SH-SY5Y (cell line): ENCODE measurements at regions not wholly inside any gene's neighbourhood (a gene's known extent, or its start where the extent isn't known, plus 50 kb on each side); places are given as distances from the start of the nearest gene placed in this dataset.

Experiments
- GATA2 ChIP-seq: IDR thresholded peaks from 2 replicates; pipeline ENCODE4 v1.6.1; 2011; ENCODE audit warnings: mild to moderate bottlenecking, low read depth, low read length
- GATA3 ChIP-seq: IDR thresholded peaks from 2 replicates; pipeline ENCODE4 v1.6.1; 2011; ENCODE audit warnings: low read depth, mild to moderate bottlenecking, low read length, moderate library complexity

DNA sequence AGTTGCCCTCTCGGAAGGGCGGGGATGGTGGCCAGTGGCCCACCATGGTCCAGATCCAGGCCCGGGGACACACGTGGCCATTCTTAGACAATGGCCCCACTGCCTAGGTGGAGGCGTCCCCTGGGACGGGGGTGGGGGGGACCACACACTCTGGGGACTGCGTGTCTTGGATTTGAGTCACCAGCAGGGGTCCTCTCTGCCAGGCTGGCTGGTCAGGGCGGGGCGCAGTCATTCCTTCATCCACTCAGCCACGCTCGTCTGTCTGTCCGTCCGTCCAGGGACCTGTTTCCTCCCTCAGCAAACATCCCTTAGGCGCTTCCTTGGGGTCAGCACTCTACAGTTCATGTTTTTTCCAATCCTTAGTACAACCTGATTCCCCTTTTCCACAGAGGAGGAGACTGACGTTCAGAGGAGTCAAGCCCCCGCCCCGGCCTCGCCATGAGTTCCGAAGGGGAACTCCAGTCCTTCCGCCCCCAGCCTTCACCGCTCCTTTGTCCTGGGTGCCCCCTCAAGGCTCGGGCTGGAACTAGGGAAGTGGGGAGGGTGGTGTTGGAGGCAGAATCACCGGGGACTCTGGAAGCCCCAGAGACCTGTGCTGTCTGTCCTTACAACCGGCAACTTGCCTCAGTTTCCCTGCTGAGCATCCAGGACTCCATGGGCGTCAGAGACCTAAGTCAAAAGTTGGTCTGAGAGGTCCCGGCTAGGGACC lies 276.6 kb upstream of the MVB12B start:
- no peak for TF ChIP-seq GATA2
- TF ChIP-seq GATA3, result no peak

DNA sequence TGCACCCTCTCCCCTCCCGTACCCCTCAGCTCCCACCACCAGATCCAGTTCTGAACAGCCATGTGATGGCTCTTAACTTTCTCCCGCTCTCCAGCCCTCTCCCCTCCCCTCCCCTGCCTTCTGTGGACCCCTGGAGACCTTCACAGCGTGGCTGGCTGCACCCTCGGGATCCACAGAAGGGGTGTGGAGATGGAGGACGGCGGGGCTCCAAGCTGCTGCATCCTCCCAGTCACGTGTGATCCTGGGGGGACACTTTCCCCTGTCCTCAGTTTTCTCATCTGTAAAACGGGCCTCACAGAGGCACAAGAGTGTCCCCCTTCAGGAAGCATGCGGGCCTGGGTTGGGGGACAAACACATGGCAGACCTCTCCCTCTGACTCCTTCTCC lies 276.0 kb upstream of the MVB12B start:
- no peak for TF ChIP-seq GATA3
- TF ChIP-seq GATA2, result no peak

DNA sequence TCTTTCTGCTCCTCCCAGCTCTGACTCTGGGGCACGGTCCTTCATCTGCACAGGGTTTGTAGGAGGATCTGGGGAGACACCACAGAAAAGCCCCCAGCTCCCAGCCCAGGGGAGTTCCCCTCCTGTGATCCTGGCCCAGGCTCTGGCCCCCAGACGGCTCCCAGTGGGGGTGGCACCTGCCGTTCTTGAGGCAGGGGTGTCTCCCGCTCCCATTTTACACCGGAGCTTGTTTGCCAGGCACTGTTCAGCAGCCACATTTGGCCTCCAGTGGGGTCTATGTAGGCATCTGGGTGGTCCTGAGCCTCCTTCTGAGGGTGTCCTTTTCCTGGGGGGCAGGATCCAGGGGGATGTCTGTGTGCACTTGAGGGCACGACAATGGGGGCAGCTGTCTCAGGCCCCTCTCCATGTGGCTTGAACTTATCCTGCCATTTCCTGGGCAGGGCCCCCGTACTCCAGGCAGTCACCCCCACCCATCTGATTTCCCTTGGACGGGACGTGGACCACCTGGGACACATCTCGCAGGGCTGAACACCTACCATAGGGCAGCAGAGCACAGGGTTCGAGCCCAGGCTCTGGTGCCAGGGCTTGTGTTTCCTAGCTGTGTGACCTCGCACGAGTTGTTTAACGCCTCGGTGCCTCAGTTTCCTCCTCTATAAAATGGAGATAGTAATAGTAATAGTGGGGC lies 275.0 kb upstream of the MVB12B start:
- TF ChIP-seq GATA2 (no peak), GATA3 (no peak)

DNA sequence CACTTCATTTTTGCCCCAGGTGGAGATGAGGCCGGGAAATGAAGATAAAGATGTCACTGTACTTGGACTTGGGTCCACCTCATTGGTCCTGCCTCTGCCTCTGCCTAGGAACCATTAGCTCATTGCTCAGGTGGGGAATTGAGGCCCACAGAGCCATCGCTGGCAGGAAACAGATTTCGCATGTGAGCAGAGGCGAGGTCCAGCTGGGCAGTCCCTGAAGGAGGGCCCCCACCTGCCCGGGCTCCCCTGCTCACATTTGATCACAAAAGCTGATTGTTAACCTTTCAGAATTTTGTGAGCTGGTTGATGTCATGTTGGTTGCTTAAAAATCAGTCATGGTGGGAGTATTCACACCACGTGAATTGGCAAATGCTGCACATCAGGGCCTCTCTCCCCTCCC lies 273.8 kb upstream of the MVB12B start:
- TF ChIP-seq GATA2 (no peak), GATA3 (no peak)

DNA sequence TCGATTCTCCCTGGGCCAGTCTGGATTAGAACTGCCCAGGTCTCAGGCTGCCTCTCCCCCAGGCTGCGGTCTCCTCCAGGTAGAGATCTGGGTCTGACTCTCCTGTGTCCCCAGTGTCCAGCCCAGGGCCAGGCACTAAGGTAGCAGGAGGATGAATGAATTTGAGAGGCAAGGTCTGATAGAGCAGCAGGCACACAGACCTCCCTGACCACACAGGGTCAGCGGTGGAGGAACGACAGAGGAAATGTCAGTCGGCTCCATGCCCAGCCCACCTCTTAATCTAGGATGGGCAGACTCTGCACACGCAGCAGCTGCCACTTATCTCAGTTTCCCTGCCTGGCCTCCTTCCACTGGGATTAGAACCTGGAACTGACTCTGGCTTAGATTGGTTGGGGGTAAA lies 272.7 kb upstream of the MVB12B start:
- TF ChIP-seq GATA2 (no peak), GATA3 (no peak)

DNA sequence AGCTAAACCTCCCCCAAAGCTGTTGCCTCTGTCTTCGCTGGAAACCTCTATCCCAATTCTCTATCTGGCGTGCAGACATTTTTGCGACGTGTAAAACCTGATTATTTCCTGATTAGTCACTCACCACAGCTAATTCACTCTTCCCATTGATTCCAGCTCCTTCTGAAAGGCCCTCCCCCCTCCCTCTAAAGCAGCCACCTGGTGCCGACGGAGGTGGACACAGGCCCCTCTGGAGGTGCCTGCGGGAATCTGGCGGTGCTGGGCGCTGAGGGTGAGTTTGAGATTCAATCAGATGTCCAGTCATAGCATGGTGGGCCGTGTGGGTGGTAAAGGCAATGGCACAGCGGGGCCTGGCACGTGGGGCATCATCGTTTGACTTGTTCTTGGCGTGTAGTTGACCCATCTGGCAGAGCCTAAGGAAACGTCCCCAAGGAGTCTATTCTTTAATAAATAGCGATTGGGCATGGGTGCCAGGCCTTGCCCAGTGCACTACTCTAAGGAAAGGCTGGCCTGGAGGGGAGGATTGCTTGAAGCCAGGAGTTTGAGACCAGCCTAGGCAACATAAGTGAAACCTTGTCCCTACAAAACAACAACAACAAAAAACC lies 271.1 kb upstream of the MVB12B start:
- TF ChIP-seq GATA2 (no peak), GATA3 (no peak)

DNA sequence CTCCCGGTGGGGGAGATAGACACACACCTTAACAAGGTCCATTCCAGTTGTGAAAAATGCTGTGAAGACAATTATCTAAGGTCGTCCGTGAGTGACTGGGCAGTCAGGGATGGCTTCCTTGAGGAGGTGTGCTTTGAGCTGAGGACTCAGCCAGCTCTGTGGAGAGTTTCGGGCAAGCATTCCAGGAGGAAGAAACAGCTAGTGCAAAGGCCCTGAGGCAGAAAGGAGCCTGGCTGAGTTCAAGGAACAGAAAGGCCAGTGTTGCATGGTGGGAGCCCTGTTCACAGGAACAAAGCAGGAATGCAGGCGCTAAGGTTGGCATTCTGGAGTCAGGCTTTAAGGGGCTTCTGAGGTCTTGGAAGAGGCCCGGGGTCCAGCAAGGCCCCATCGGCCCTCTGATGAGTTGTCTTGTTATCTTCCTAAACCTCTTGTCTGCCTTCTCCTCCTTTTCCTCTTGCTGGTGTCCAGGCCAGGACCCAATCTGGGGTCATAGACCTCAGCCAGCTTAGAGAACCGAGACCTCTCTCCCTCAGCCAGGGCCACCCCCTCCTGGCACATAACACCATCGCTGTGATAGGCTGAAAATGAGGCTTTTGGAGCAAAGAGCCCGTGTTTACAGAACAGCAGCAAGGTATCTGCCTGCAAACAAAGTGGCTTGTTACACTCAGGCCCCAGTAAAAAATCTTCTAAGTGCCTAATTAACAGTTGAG lies 270.2 kb upstream of the MVB12B start:
- no peak for TF ChIP-seq GATA3
- no peak for TF ChIP-seq GATA2

DNA sequence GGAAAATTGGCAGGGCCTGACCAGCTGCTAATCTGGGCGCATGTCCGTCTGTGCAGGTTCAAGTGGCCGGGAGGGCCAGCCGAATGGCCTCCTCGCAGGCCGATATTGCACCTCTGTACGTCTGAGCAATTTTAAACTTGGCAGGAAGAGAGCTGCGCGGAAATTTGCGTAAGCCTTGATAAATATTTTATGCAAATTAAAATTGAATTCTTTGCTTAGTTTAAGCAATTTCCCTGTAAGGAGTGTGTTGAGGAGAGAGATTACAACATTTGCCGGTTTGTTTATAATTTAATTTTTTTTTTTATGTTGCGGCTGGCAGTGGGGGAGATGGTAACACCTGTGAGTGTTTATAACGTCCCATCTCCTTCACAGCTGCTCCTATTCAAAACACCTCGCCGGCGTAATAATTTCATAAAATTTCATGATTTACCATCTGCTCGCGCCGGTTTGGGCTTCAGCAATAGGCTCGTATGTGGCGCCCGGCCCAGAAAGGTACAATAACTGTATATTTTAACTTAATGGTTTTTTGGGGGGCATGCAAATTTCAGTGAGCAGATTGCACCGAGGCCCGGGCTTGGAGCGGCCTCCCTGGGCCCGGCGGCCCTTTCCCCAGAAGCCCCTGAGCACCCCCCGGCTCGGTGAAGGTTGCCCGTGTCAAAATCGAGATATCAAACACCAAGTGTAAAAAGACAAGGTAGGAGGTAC lies 269.4 kb upstream of the MVB12B start:
- TF ChIP-seq GATA2 (no peak), GATA3 (no peak)

DNA sequence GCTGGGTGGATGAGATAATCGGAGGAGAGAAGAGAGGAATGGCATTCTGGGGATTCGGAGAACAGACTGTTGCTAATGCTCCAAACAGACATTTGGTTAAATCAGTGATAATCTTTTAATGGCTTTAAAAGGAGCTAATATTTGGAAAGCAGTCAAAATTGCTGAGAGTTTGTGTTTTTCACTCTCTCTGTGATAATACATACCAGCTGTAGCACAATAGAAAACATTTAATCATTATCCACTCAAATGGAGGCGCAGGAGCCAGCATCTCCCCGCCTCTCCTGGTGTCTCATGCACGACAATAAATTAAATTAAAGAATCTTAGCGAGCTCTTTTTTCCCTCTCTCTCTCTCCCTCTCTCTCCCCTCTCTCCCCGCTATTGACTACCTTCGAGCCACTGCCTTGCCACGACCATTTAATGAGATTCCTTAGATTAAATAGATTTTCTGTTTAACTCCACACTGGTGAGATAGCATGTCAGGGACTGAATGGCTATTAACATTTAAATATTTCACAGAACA lies 268.6 kb upstream of the MVB12B start:
- TF ChIP-seq GATA2 (no peak), GATA3 (no peak)

DNA sequence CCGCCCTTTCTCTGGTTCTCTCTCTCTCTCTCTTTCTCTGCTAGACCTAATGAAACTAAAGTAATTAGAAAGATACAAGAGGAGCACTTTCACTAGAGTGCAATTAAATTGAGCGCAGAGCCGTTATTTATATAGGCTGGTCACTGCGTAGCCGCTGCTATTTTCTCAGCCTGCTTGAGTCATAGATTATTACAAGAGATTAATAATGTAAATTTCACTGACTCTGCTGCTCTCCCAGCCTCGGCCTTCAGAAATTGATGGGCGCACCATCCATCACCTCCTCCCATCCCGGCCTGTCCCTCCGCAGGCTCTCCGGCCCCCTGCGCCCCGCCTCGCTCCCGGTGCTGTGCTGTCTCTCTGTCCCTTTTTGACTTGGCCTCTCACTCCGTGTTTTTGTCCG lies 268.0 kb upstream of the MVB12B start:
- TF ChIP-seq GATA3 (no peak), GATA2 (peak; percentile 81)

DNA sequence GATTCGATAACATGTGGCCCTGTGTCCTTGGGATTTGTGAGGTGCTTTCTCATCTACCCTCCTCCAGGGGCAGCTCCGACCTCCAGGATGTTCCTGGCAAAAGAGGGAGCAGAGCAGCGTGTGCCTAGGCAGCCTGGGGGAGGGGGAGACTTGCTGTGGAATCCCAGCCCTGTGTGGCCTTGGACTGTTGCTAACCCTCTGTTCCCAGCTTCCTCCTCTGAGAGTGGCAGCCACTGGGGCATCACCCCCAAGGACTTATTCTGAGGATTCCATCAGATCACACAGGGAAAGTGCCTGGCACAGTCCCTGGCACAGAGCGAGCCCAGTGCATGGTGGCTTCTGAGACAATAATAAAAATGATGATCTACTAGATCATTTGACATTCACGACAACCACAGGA lies 265.1 kb upstream of the MVB12B start:
- TF ChIP-seq GATA2 (no peak), GATA3 (no peak)

DNA sequence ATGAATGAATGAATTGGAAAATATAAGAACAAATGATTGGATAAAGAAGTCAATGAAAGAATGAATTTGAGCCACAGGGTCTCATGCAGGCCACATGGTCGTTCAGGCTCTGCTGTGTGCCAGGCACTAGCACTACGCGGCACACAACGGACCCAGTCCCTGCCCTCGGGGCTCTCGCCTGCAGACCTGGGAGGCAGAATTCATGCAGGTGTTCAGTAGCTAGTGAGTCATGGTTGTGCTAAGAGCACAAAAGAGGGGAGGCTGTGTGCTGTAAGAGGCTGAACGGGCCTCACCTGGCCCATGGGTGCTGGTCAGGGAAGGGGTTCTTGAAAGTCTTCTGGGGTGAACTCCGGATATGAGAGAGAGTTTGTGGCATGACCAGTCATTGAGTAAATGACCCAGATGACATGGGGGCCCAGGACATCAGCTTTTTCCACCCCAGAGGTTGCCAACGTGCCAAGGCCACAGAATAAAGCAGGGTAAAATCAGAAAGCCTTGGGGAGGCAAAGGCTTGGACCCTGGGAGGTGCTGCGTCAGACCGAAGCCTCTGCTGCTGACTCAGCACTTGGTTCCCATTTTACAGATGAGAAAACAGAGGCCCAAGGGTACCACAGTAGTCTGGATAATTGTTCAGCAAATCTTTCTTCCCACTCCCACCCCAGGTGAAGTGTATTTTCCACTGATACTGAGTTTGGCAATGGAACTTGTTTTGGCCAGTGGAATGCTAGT lies 264.3 kb upstream of the MVB12B start:
- TF ChIP-seq GATA2 (no peak), GATA3 (no peak)

DNA sequence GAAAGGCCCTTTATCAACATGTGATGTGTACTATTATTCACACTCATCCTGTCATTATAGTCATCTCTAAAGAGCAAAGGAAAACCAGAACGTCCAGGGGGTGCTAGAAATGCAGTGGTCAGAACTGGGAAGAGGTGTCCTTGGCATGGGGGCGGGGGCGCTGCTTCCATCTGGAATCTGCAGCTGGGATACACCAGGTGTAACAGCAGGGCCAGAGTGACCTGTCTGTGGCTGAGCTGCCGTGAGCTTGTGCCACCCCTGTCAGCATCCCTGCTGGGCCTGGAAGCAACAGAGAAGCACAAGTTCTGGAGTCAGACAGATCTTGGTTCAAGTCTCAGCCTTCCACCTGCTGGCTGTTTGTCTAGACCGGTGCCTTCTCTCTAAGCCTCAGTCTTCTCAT lies 263.3 kb upstream of the MVB12B start:
- TF ChIP-seq GATA2 (no peak), GATA3 (no peak)
